GM12892 (cell line): ENCODE measurements at regions not wholly inside any gene's neighbourhood (a gene's known extent, or its start where the extent isn't known, plus 50 kb on each side); places are given as distances from the start of the nearest gene placed in this dataset.

ENCODE experiments used
- POLR2A ChIP-seq: IDR thresholded peaks from 2 replicates; pipeline ENCODE4 v1.6.1; 2011; ENCODE audit warnings: low read depth, low read length, control low read depth
- POLR2AphosphoS5 ChIP-seq: IDR thresholded peaks from 2 replicates; pipeline ENCODE4 v1.6.1; 2011; ENCODE audit warnings: low read depth, low read length, control low read depth
- TAF1 ChIP-seq: IDR thresholded peaks from 2 replicates; pipeline ENCODE4 v1.6.1; 2011; ENCODE audit warnings: low read depth, mild to moderate bottlenecking, control low read depth, low read length, borderline replicate concordance

DNA sequence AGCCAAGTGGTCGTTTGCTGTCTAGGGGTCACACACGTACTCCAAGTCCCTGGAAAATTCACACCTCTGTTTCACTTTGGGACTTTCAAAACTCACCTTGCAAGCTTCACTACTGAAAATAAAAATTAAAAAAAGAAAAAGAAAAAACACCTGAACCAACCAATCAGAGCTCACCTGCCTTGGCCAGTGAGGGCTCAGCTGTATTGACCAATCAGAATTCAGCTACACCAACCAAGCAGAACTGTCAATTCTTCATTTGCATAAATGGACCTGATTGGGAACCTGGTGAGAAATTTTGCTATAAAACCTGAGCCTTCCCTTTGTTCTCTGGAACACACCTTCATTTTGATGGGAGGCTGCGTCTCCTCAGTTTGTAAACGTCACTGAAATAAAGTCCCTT is 176.4 kb downstream of the TTC32 start:
- TF ChIP-seq POLR2AphosphoS5 (no peak), TAF1 (no peak), POLR2A (no peak)
